ENCODE measurements at regions not wholly inside any gene's neighbourhood (a gene's known extent, or its start where the extent isn't known, plus 50 kb on each side); places are given as distances from the start of the nearest gene placed in this dataset.

- TF ChIP-seq POLR2AphosphoS5 (IDR thresholded peaks at IDR 0.05; ENCODE audit: low read depth) (no peak), CTCF (conservative IDR thresholded peaks at IDR 0.05; ENCODE audit: low read depth in 2 of 2) (no peak)
Measured at GRCh38 chr11:70823771-70824170, 425.4 kb downstream of the CTTN start.

Data from GM23338 (cell line).